Epithelial cell of prostate (primary cell): ENCODE measurements at regions not wholly inside any gene's neighbourhood (a gene's known extent, or its start where the extent isn't known, plus 50 kb on each side); places are given as distances from the start of the nearest gene placed in this dataset.
"Not testable (repeated sequence)": the region's sequence is repeated elsewhere in the genome, so short reads cannot be mapped to it uniquely, and the experiment has no call there.

Source experiments
- DNase-seq: peaks from one replicate; pipeline ENCODE4 v3.0.0-alpha.2; 2011; ENCODE audit warnings: low read depth, low spot score
- H3K27ac ChIP-seq: fragments of 450-650 bp; 2 replicates; pipeline ENCODE4 v1.5.1; 2017; ENCODE audit warnings: mild to moderate bottlenecking

GRCh38 chr4:174401471-174402130 lies 117.9 kb downstream of the CEP44 start:
- peak overlapping the region; percentile 55 for H3K27ac ChIP-seq
- no peak for DNase-seq

- peak overlapping the region; percentile 55 for H3K27ac ChIP-seq
Observed at GRCh38 chr4:174400603-174401302, 117.0 kb downstream of the CEP44 start.

GRCh38 chr4:174398728-174399127 lies 115.0 kb downstream of the CEP44 start:
- DNase-seq, result no peak
- peak overlapping the region; percentile 41 for H3K27ac ChIP-seq

More at GRCh38 chr4:174400603-174401302, 117.0 kb downstream of the CEP44 start:
- peak; percentile 64 for DNase-seq

- DNase-seq, result no peak
- H3K27ac ChIP-seq, result no peak overlapping the region
Observed at GRCh38 chr4:174397366-174398155, 113.8 kb downstream of the CEP44 start.

- DNase-seq, result no peak
- no peak overlapping the region for H3K27ac ChIP-seq
Observed at GRCh38 chr4:174396599-174397110, 112.9 kb downstream of the CEP44 start.

- peak overlapping the region; percentile 70 for H3K27ac ChIP-seq
- peak; percentile 64 for DNase-seq
Observed at GRCh38 chr4:174394915-174395314, 111.2 kb downstream of the CEP44 start.

GRCh38 chr4:174389439-174389838 lies 105.7 kb downstream of the CEP44 start:
- DNase-seq, result no peak
- H3K27ac ChIP-seq, result no peak overlapping the region

GRCh38 chr4:174388461-174389145 lies 104.9 kb downstream of the CEP44 start:
- H3K27ac ChIP-seq, result no peak overlapping the region
- no peak for DNase-seq

GRCh38 chr4:174387721-174388120 lies 104.0 kb downstream of the CEP44 start:
- H3K27ac ChIP-seq, result no peak overlapping the region
- DNase-seq, result no peak

- no peak overlapping the region for H3K27ac ChIP-seq
- DNase-seq, result no peak
Observed at GRCh38 chr4:174387143-174387542, 103.4 kb downstream of the CEP44 start.

- no peak for DNase-seq
Observed at GRCh38 chr4:174383783-174384182, 100.1 kb downstream of the CEP44 start.

GRCh38 chr4:174382938-174383605 lies 99.4 kb downstream of the CEP44 start:
- DNase-seq, H3K27ac ChIP-seq: not testable (repeated sequence)

More at GRCh38 chr4:174383783-174384182, 100.1 kb downstream of the CEP44 start:
- H3K27ac ChIP-seq, result no peak overlapping the region
